Smooth muscle cell (in vitro differentiated cells): ENCODE measurements at regions not wholly inside any gene's neighbourhood (a gene's known extent, or its start where the extent isn't known, plus 50 kb on each side); places are given as distances from the start of the nearest gene placed in this dataset.

Experiments used
- DNase-seq: peaks from one replicate; lab custom pipeline; 2025; ENCODE audit not compliant: unreplicated experiment; lab: John Stamatoyannopoulos, UW
- H2AFZ ChIP-seq: fragments of 200-600 bp; sonication (generic); 2 replicates; pipeline ENCODE4 v1.6.0; 2016; ENCODE audit warnings: antibody characterized with exemption, low read depth, mild to moderate bottlenecking
- H3F3A ChIP-seq: fragments of 200-600 bp; sonication (generic); 2 replicates; pipeline ENCODE4 v1.6.0; 2017; ENCODE audit warnings: antibody characterized with exemption, low read depth
- H3K27ac ChIP-seq: fragments of 200-600 bp; sonication (generic); 2 replicates; pipeline ENCODE4 v1.5.1; 2016; ENCODE audit warnings: low read depth, mild to moderate bottlenecking
- H3K27me3 ChIP-seq: fragments of 200-600 bp; sonication (generic); 2 replicates; pipeline ENCODE4 v1.6.1; 2016; ENCODE audit warnings: low read depth, mild to moderate bottlenecking
- H3K36me3 ChIP-seq: fragments of 200-600 bp; sonication (generic); 2 replicates; pipeline ENCODE4 v1.5.1; 2016; ENCODE audit warnings: low read depth
- H3K4me1 ChIP-seq: fragments of 200-600 bp; sonication (generic); 2 replicates; pipeline ENCODE4 v1.5.1; 2016; ENCODE audit warnings: low read depth
- H3K4me2 ChIP-seq: fragments of 200-600 bp; sonication (generic); 2 replicates; pipeline ENCODE4 v1.6.0; 2016; ENCODE audit warnings: mild to moderate bottlenecking
- H3K4me3 ChIP-seq: fragments of 200-600 bp; sonication (generic); 2 replicates; pipeline ENCODE4 v1.5.1; 2016; ENCODE audit warnings: mild to moderate bottlenecking
- H3K79me2 ChIP-seq: fragments of 200-600 bp; sonication (generic); 2 replicates; pipeline ENCODE4 v1.6.0; 2016; ENCODE audit warnings: low read depth, mild to moderate bottlenecking
- H3K9ac ChIP-seq: fragments of 200-600 bp; sonication (generic); 2 replicates; pipeline ENCODE4 v1.6.0; 2016; ENCODE audit warnings: low read depth
- H3K9me3 ChIP-seq: fragments of 200-600 bp; sonication (generic); replicated peaks from 2 replicates; pipeline ENCODE4 v1.5.1; 2016; ENCODE audit warnings: low read depth
- H4K20me1 ChIP-seq: fragments of 200-600 bp; sonication (generic); 2 replicates; pipeline ENCODE4 v1.6.0; 2016; ENCODE audit warnings: low read depth
- WGBS: methylation state at CpG from one replicate; pipeline ENCODE4 v1.1.7; 2016; ENCODE audit warnings: low lambda C conversion rate; 5-methylcytosine and 5-hydroxymethylcytosine counted together
- TF ChIP-seq, protein P1 (sequence below): fragments of 200-600 bp; sonication (generic); IDR thresholded peaks from 2 replicates; pipeline ENCODE4 v1.5.1; 2017; ENCODE audit warnings: borderline replicate concordance, mild to moderate bottlenecking, antibody characterized with exemption; ENCODE audit not compliant: insufficient read depth, poor library complexity, severe bottlenecking

DNA sequence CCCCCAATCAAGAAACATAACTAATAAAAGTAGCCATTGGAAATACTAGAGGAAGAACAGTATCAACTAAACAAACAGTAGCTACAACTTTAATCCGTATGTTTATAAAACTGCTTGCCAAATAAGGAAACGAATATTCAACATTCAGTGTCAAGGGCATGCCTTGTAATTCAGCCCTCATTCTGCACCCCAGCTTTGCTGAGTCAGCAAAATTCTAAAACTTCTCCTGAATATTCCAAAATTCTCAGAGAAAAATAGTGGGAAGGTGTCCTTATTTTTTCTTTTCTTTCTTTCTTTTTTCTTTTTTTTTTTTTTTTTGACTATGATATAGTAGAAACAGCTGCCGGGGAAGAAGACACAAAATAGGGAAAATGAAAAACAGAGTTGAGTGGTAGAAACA, 344.8 kb upstream of the MAGEC2 start:
- H2AFZ ChIP-seq, result no peak overlapping the region

GRCh38 chrX:142505839-142506238, 300.7 kb upstream of the MAGEC2 start:
- H3K79me2 ChIP-seq, result no peaks in the 10 kb centered on the region
- H3K4me1 ChIP-seq, result no peaks in the 10 kb centered on the region
- no peaks in the 10 kb centered on the region for H3K27me3 ChIP-seq
- no peak for DNase-seq
- H2AFZ ChIP-seq, result no peak overlapping the region
- no peaks in the 10 kb centered on the region for H4K20me1 ChIP-seq
- 64% methylated on average over 3 of the region's 3 CpGs for WGBS
- TF ChIP-seq, protein P1, sequence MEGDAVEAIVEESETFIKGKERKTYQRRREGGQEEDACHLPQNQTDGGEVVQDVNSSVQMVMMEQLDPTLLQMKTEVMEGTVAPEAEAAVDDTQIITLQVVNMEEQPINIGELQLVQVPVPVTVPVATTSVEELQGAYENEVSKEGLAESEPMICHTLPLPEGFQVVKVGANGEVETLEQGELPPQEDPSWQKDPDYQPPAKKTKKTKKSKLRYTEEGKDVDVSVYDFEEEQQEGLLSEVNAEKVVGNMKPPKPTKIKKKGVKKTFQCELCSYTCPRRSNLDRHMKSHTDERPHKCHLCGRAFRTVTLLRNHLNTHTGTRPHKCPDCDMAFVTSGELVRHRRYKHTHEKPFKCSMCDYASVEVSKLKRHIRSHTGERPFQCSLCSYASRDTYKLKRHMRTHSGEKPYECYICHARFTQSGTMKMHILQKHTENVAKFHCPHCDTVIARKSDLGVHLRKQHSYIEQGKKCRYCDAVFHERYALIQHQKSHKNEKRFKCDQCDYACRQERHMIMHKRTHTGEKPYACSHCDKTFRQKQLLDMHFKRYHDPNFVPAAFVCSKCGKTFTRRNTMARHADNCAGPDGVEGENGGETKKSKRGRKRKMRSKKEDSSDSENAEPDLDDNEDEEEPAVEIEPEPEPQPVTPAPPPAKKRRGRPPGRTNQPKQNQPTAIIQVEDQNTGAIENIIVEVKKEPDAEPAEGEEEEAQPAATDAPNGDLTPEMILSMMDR, result no peak
- no peak overlapping the region for H3K4me2 ChIP-seq
- H3K9me3 ChIP-seq, result no peaks in the 10 kb centered on the region
- H3K27ac ChIP-seq, result no peak overlapping the region
- H3K36me3 ChIP-seq, result no peaks in the 10 kb centered on the region
- H3K4me3 ChIP-seq, result no peak overlapping the region
- H3K9ac ChIP-seq, result no peak overlapping the region
- H3F3A ChIP-seq, result no peaks in the 10 kb centered on the region

More for the DNA sequence above, 344.8 kb upstream of the MAGEC2 start:
- DNase-seq, result no peak
- H3K27ac ChIP-seq, result no peak overlapping the region
- no peaks in the 10 kb centered on the region for H3K27me3 ChIP-seq
- H3K4me2 ChIP-seq, result no peak overlapping the region
- H3K36me3 ChIP-seq, result no peaks in the 10 kb centered on the region
- H3K9me3 ChIP-seq, result no peaks in the 10 kb centered on the region
- no peak overlapping the region for H3K4me3 ChIP-seq
- H3F3A ChIP-seq, result no peaks in the 10 kb centered on the region
- H3K9ac ChIP-seq, result no peak overlapping the region
- no peaks in the 10 kb centered on the region for H3K79me2 ChIP-seq
- TF ChIP-seq, protein P1, result no peak
- H3K4me1 ChIP-seq, result no peaks in the 10 kb centered on the region
- WGBS, result 65% methylated on average over 3 of the region's 3 CpGs
- no peaks in the 10 kb centered on the region for H4K20me1 ChIP-seq

DNA sequence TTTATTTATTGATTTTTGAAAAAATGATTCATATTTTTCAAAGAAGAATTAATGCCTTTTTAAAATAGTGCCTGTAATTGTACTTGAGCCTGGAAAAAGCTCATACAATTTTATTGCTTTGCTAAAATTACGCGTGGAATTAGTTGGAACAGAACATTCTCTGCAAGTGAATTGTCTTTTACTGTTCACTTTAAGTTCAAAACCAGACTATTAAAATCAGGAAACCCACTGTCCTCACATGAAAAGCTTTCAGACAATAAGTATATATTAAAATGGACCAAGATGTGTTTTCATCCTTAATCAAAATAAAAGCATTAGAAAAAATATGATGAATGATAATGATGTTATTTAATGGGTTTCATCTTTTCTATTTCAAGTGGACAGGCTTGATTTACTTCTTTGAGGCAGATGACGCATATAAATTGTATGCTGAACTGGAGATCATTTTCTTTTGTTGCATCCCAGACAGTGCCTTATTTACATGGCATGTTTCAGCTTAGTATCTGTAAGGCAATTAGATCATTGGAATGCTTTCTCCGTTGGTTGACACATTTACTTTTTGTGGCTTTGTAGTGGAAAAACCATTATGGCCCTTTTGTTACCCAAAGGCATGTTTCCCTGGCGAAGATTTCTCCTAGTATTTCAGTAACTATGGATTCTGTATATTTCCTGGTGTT, 299.0 kb upstream of the MAGEC2 start:
- TF ChIP-seq, protein P1, result no peak
- H3K4me1 ChIP-seq, result no peaks in the 10 kb centered on the region
- no peaks in the 10 kb centered on the region for H3K27me3 ChIP-seq

DNA sequence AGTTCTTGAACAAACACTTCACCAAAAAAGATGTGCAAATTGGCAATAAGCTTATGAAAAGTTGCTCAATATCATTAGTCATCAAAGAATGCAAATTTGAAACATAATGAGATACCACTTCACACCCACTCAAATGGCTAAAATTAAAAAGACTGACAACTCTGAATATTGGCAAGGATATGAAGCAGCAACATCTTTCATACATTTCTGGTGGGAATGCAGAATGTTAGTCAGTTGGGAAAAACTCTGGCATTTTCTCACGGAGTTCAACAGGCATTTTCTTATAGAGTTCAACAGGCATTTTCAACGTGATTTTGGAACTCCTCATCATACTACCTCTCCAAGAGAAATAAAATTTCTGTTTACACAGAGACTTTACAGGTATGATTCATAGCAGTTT, 297.4 kb upstream of the MAGEC2 start:
- TF ChIP-seq, protein P1, result no peak
- H3K27ac ChIP-seq, result no peak overlapping the region
- H2AFZ ChIP-seq, result no peak overlapping the region
- no peaks in the 10 kb centered on the region for H4K20me1 ChIP-seq
- WGBS, result 65% methylated on average over 2 of the region's 2 CpGs
- H3K9me3 ChIP-seq, result no peaks in the 10 kb centered on the region
- H3K79me2 ChIP-seq, result no peaks in the 10 kb centered on the region
- H3K4me2 ChIP-seq, result no peak overlapping the region
- no peak overlapping the region for H3K4me3 ChIP-seq
- H3K27me3 ChIP-seq, result no peaks in the 10 kb centered on the region
- no peaks in the 10 kb centered on the region for H3K36me3 ChIP-seq
- no peak for DNase-seq
- no peaks in the 10 kb centered on the region for H3F3A ChIP-seq
- H3K4me1 ChIP-seq, result no peaks in the 10 kb centered on the region
- no peak overlapping the region for H3K9ac ChIP-seq

More for the DNA sequence above, 299.0 kb upstream of the MAGEC2 start:
- DNase-seq, result no peak
- Histone ChIP-seq H3K9ac (no peak overlapping the region), H3F3A (no peaks in the 10 kb centered on the region), H3K79me2 (no peaks in the 10 kb centered on the region), H2AFZ (no peak overlapping the region), H3K4me2 (no peak overlapping the region), H3K36me3 (no peaks in the 10 kb centered on the region), H3K27ac (no peak overlapping the region), H3K4me3 (no peak overlapping the region), H3K9me3 (no peaks in the 10 kb centered on the region), H4K20me1 (no peaks in the 10 kb centered on the region)
- WGBS, result 62% methylated on average over 5 of the region's 5 CpGs
